ENCODE measurements at regions not wholly inside any gene's neighbourhood (a gene's known extent, or its start where the extent isn't known, plus 50 kb on each side); places are given as distances from the start of the nearest gene placed in this dataset.

- H3K27me3 ChIP-seq (ENCODE audit: insufficient read depth, low read length) = no peaks in the 10 kb centered on the region
- no peaks in the 10 kb centered on the region for H3K4me1 ChIP-seq (ENCODE audit: insufficient read depth, low read length)
- H2AFZ ChIP-seq (ENCODE audit: low read length) = no peak overlapping the region
- H3K4me2 ChIP-seq (ENCODE audit: insufficient read depth, low read length) = no peak overlapping the region
- H3K27ac ChIP-seq (ENCODE audit: low read depth, low read length) = no peak overlapping the region
- TF ChIP-seq CTCF (IDR thresholded peaks at IDR 0.05; ENCODE audit: extremely low read depth, low read depth, low read length) = no peak
- peaks cover 3% of the 10 kb centered on the region for H3K9me3 ChIP-seq (ENCODE audit: low read depth, low read length)
- H3K36me3 ChIP-seq (ENCODE audit: insufficient read depth, low read length) = no peaks in the 10 kb centered on the region
- no peak for DNase-seq (ENCODE audit: insufficient read length, low spot score, missing footprints)
- H3K79me2 ChIP-seq (ENCODE audit: insufficient read depth, low read length) = no peaks in the 10 kb centered on the region
- no peaks in the 10 kb centered on the region for H4K20me1 ChIP-seq (ENCODE audit: insufficient read depth, low read length)
- H3K4me3 ChIP-seq (ENCODE audit: insufficient read depth, low read length) = no peak overlapping the region
Observed at GRCh38 chr2:2731816-2732284, 400.8 kb upstream of the MYT1L start.

- no peak overlapping the region for H2AFZ ChIP-seq (ENCODE audit: low read length)
- no peak overlapping the region for H3K4me3 ChIP-seq (ENCODE audit: insufficient read depth, low read length)
- DNase-seq (ENCODE audit: insufficient read length, low spot score, missing footprints) = no peak
- no peak overlapping the region for H3K27ac ChIP-seq (ENCODE audit: low read depth, low read length)
- peaks cover 3% of the 10 kb centered on the region for H3K9me3 ChIP-seq (ENCODE audit: low read depth, low read length)
- H3K27me3 ChIP-seq (ENCODE audit: insufficient read depth, low read length) = no peaks in the 10 kb centered on the region
- H3K36me3 ChIP-seq (ENCODE audit: insufficient read depth, low read length) = no peaks in the 10 kb centered on the region
- H3K79me2 ChIP-seq (ENCODE audit: insufficient read depth, low read length) = no peaks in the 10 kb centered on the region
- no peak overlapping the region for H3K4me2 ChIP-seq (ENCODE audit: insufficient read depth, low read length)
- no peaks in the 10 kb centered on the region for H3K4me1 ChIP-seq (ENCODE audit: insufficient read depth, low read length)
- H4K20me1 ChIP-seq (ENCODE audit: insufficient read depth, low read length) = no peaks in the 10 kb centered on the region
- no peak for TF ChIP-seq CTCF (IDR thresholded peaks at IDR 0.05; ENCODE audit: extremely low read depth, low read depth, low read length)
Observed at GRCh38 chr2:2731101-2731815, 400.2 kb upstream of the MYT1L start.

- no peak overlapping the region for H3K4me3 ChIP-seq (ENCODE audit: insufficient read depth, low read length)
- H3K9me3 ChIP-seq (ENCODE audit: low read depth, low read length) = peaks cover 3% of the 10 kb centered on the region
- H2AFZ ChIP-seq (ENCODE audit: low read length) = no peak overlapping the region
- no peak for DNase-seq (ENCODE audit: insufficient read length, low spot score, missing footprints)
- no peaks in the 10 kb centered on the region for H4K20me1 ChIP-seq (ENCODE audit: insufficient read depth, low read length)
- no peaks in the 10 kb centered on the region for H3K79me2 ChIP-seq (ENCODE audit: insufficient read depth, low read length)
- H3K4me2 ChIP-seq (ENCODE audit: insufficient read depth, low read length) = no peak overlapping the region
- TF ChIP-seq CTCF (IDR thresholded peaks at IDR 0.05; ENCODE audit: extremely low read depth, low read depth, low read length) = no peak
- H3K4me1 ChIP-seq (ENCODE audit: insufficient read depth, low read length) = no peaks in the 10 kb centered on the region
- H3K27me3 ChIP-seq (ENCODE audit: insufficient read depth, low read length) = no peaks in the 10 kb centered on the region
- no peaks in the 10 kb centered on the region for H3K36me3 ChIP-seq (ENCODE audit: insufficient read depth, low read length)
- no peak overlapping the region for H3K27ac ChIP-seq (ENCODE audit: low read depth, low read length)
Observed at GRCh38 chr2:2730301-2730833, 399.3 kb upstream of the MYT1L start.

- H3K79me2 ChIP-seq (ENCODE audit: insufficient read depth, low read length) = no peaks in the 10 kb centered on the region
- H3K36me3 ChIP-seq (ENCODE audit: insufficient read depth, low read length) = no peaks in the 10 kb centered on the region
- H2AFZ ChIP-seq (ENCODE audit: low read length) = no peak overlapping the region
- no peaks in the 10 kb centered on the region for H4K20me1 ChIP-seq (ENCODE audit: insufficient read depth, low read length)
- H3K9me3 ChIP-seq (ENCODE audit: low read depth, low read length) = peaks cover 3% of the 10 kb centered on the region
- H3K4me2 ChIP-seq (ENCODE audit: insufficient read depth, low read length) = no peak overlapping the region
- TF ChIP-seq CTCF (IDR thresholded peaks at IDR 0.05; ENCODE audit: extremely low read depth, low read depth, low read length) = no peak
- H3K4me3 ChIP-seq (ENCODE audit: insufficient read depth, low read length) = no peak overlapping the region
- H3K27ac ChIP-seq (ENCODE audit: low read depth, low read length) = no peak overlapping the region
- no peaks in the 10 kb centered on the region for H3K4me1 ChIP-seq (ENCODE audit: insufficient read depth, low read length)
- H3K27me3 ChIP-seq (ENCODE audit: insufficient read depth, low read length) = no peaks in the 10 kb centered on the region
- no peak for DNase-seq (ENCODE audit: insufficient read length, low spot score, missing footprints)
Observed at GRCh38 chr2:2729246-2729645, 398.2 kb upstream of the MYT1L start.

All from osteoblast (primary cell).